Suprapubic skin (tissue), 4 donors: ENCODE measurements at regions not wholly inside any gene's neighbourhood (a gene's known extent, or its start where the extent isn't known, plus 50 kb on each side); places are given as distances from the start of the nearest gene placed in this dataset.

Experiments
- CTCF ChIP-seq, 2 donors: fragments of 200-600 bp in 1 of 2; fragments of 450-650 bp in 1 of 2; sonication (generic) in 1 of 2; IDR thresholded peaks; one replicate each; pipeline ENCODE4 v1.5.1; 2016 to 2019; ENCODE audit warnings: antibody characterized with exemption in 2 of 2, mild to moderate bottlenecking in 1 of 2, moderate library complexity in 1 of 2
- POLR2A ChIP-seq, 2 donors: fragments of 450-650 bp; IDR thresholded peaks; one replicate each; pipeline ENCODE4 v1.6.1; 2017; ENCODE audit warnings: antibody characterized with exemption in 2 of 2, mild to moderate bottlenecking in 2 of 2, moderate library complexity in 2 of 2
- POLR2AphosphoS5 ChIP-seq, 3 donors: sonication (generic); formaldehyde crosslinking; IDR thresholded peaks; one replicate each; pipeline ENCODE4 v1.6.1; 2017; ENCODE audit warnings: antibody characterized with exemption in 3 of 3

- TF ChIP-seq CTCF (IDR thresholded peaks at IDR 0.05) = no peak
- no peak for TF ChIP-seq POLR2A (IDR thresholded peaks at IDR 0.05)
- no peak for TF ChIP-seq POLR2AphosphoS5 (IDR thresholded peaks at IDR 0.05)
These were observed 164.5 kb downstream of the SUCNR1 start for GRCh38 chr3:152037953-152038352.
